Esophagus squamous epithelium (tissue), 4 donors: ENCODE measurements at regions not wholly inside any gene's neighbourhood (a gene's known extent, or its start where the extent isn't known, plus 50 kb on each side); places are given as distances from the start of the nearest gene placed in this dataset.

Source experiments
- CTCF ChIP-seq, 6 experiments: fragments of 450-650 bp in 4 of 6; fragments of 200-600 bp in 2 of 6; sonication (generic) in 2 of 6; IDR thresholded peaks; one replicate each; pipeline ENCODE4 v1.5.1; 2016 to 2019; ENCODE audit warnings: antibody characterized with exemption in 6 of 6, mild to moderate bottlenecking in 4 of 6, moderate library complexity in 4 of 6
- POLR2A ChIP-seq, 4 donors: fragments of 450-650 bp; IDR thresholded peaks; one replicate each; pipeline ENCODE4 v1.6.1; 2017; ENCODE audit warnings: antibody characterized with exemption in 4 of 4, mild to moderate bottlenecking in 4 of 4, moderate library complexity in 3 of 4

DNA sequence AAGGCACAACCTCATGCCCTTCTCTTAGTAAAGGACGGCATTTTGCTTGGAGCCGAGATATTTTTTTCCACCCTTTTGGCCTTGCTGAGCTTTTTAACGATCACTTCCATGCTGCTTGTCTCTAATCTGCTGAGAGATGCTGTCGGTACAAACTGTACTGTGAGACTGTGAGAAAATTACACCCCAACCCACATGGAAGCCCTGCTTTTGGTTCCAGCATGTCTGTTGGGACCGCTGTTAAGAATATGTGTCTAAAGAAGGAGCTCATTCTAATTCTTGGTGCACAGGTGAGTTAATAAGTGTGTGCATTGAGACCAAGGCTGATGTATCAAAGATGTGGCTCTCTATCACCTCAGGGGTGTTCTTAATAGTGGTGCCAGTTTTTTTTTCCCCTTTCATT is 304.5 kb upstream of the MAP3K7 start:
- TF ChIP-seq POLR2A (IDR thresholded peaks at IDR 0.05), result no peak
- TF ChIP-seq CTCF (IDR thresholded peaks at IDR 0.05), result no peak
